PC-9 (cell line): ENCODE measurements at regions not wholly inside any gene's neighbourhood (a gene's known extent, or its start where the extent isn't known, plus 50 kb on each side); places are given as distances from the start of the nearest gene placed in this dataset.

Experiments
- CTCF ChIP-seq: fragments of 200-600 bp; sonication (generic); conservative IDR thresholded peaks from 2 replicates; pipeline ENCODE4 v1.6.1; 2017; ENCODE audit warnings: mixed run types, antibody characterized with exemption, mild to moderate bottlenecking, moderate library complexity
- EZH2 ChIP-seq: fragments of 200-600 bp; sonication (generic); IDR thresholded peaks from 2 replicates; pipeline ENCODE4 v1.8.0; 2017; ENCODE audit warnings: antibody characterized with exemption, low read depth

DNA sequence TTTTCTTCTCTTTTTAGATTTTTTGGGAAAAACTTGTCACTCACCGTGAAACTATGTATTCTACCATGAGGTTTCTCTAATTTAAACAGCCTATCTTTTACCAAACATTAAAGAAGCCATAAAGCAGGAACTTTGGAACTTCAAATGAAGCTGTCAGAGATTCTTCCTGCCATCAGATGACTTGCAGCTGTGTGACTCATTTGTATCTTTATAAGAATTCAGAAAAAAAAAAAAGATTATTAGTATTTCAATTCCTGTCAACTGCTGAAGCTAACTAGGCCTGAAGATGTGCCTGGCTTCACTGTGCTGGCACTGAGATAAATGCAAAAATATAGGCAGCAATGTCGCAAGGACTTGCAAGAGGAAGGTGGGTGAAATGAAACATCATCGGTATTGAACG, 1399.1 kb upstream of the PIK3C3 start:
- TF ChIP-seq CTCF: no peak
- no peak for TF ChIP-seq EZH2
